VCaP (cell line): ENCODE measurements at regions not wholly inside any gene's neighbourhood (a gene's known extent, or its start where the extent isn't known, plus 50 kb on each side); places are given as distances from the start of the nearest gene placed in this dataset.

Experiments
- H3K27ac ChIP-seq: fragments of 450-650 bp; 2 replicates; pipeline ENCODE4 v1.5.1; 2017
- CTCF ChIP-seq: fragments of 450-650 bp; conservative IDR thresholded peaks from 2 replicates; pipeline ENCODE4 v1.5.1; 2017; ENCODE audit warnings: mild to moderate bottlenecking, moderate library complexity

GRCh38 chr1:182142621-182143020, 81.1 kb upstream of the ZNF648 start:
- no peak overlapping the region for H3K27ac ChIP-seq
- no peak for TF ChIP-seq CTCF

GRCh38 chr1:182141040-182141439, 79.5 kb upstream of the ZNF648 start:
- H3K27ac ChIP-seq: no peak overlapping the region
- no peak for TF ChIP-seq CTCF

- H3K27ac ChIP-seq: no peak overlapping the region
- TF ChIP-seq CTCF: no peak
These were observed 78.0 kb upstream of the ZNF648 start for GRCh38 chr1:182139496-182139895.

GRCh38 chr1:182137546-182137945, 76.0 kb upstream of the ZNF648 start:
- no peak for TF ChIP-seq CTCF
- no peak overlapping the region for H3K27ac ChIP-seq

- no peak overlapping the region for H3K27ac ChIP-seq
- TF ChIP-seq CTCF: no peak
These were observed 74.4 kb upstream of the ZNF648 start for GRCh38 chr1:182135946-182136345.

- no peak for TF ChIP-seq CTCF
These were observed 72.7 kb upstream of the ZNF648 start for GRCh38 chr1:182134257-182134656.

GRCh38 chr1:182133181-182133580, 71.7 kb upstream of the ZNF648 start:
- TF ChIP-seq CTCF: no peak
- no peak overlapping the region for H3K27ac ChIP-seq

More at GRCh38 chr1:182134257-182134656, 72.7 kb upstream of the ZNF648 start:
- H3K27ac ChIP-seq: no peak overlapping the region

- TF ChIP-seq CTCF: no peak
- no peak overlapping the region for H3K27ac ChIP-seq
These were observed 67.9 kb upstream of the ZNF648 start for GRCh38 chr1:182129398-182129797.
